Fibroblast of skin of right biceps (primary cell): ENCODE measurements at regions not wholly inside any gene's neighbourhood (a gene's known extent, or its start where the extent isn't known, plus 50 kb on each side); places are given as distances from the start of the nearest gene placed in this dataset.

Experiments used
- DNase-seq: peaks from one replicate; pipeline ENCODE4 v3.0.0-alpha.2; 2013

- DNase-seq = no peak
These were observed 167.2 kb downstream of the SETD4 start for GRCh38 chr21:35893156-35893555.

- DNase-seq = no peak
These were observed 173.4 kb downstream of the SETD4 start for GRCh38 chr21:35886887-35887286.

- DNase-seq = no peak
These were observed 174.3 kb downstream of the SETD4 start for GRCh38 chr21:35885942-35886541.

- peak; percentile 80 for DNase-seq
These were observed 177.5 kb downstream of the SETD4 start for GRCh38 chr21:35882791-35883240.

- DNase-seq = no peak
These were observed 186.9 kb downstream of the SETD4 start for GRCh38 chr21:35873441-35873840.

GRCh38 chr21:35871906-35872305 lies 188.4 kb downstream of the SETD4 start:
- DNase-seq = no peak

- DNase-seq = no peak
These were observed 191.5 kb downstream of the SETD4 start for GRCh38 chr21:35868869-35869223.

- DNase-seq = no peak
These were observed 192.1 kb downstream of the SETD4 start for GRCh38 chr21:35868005-35868868.

GRCh38 chr21:35864039-35864438 lies 196.3 kb downstream of the SETD4 start:
- no peak for DNase-seq

- no peak for DNase-seq
These were observed 197.4 kb downstream of the SETD4 start for GRCh38 chr21:35862969-35863368.

- peak; percentile 8 for DNase-seq
These were observed 198.7 kb downstream of the SETD4 start for GRCh38 chr21:35861661-35862060.

GRCh38 chr21:35860189-35860869 lies 200.0 kb downstream of the SETD4 start:
- no peak for DNase-seq

GRCh38 chr21:35859677-35860076 lies 200.6 kb downstream of the SETD4 start:
- no peak for DNase-seq

- no peak for DNase-seq
These were observed 203.2 kb downstream of the SETD4 start for GRCh38 chr21:35857095-35857494.

GRCh38 chr21:35855484-35855883 lies 204.8 kb downstream of the SETD4 start:
- peak; percentile 68 for DNase-seq

- no peak for DNase-seq
These were observed 206.0 kb downstream of the SETD4 start for GRCh38 chr21:35854281-35854680.

- DNase-seq = peak; percentile 10
These were observed 206.7 kb downstream of the SETD4 start for GRCh38 chr21:35853321-35854239.

GRCh38 chr21:35852820-35853219 lies 207.5 kb downstream of the SETD4 start:
- no peak for DNase-seq

- DNase-seq = peak; percentile 38
These were observed 209.7 kb downstream of the SETD4 start for GRCh38 chr21:35850542-35851103.

GRCh38 chr21:35850029-35850428 lies 210.3 kb downstream of the SETD4 start:
- DNase-seq = peak; percentile 78

GRCh38 chr21:35849144-35849543 lies 211.2 kb downstream of the SETD4 start:
- DNase-seq = peak; percentile 31

- DNase-seq = no peak
These were observed 216.2 kb downstream of the SETD4 start for GRCh38 chr21:35843911-35844667.
